ENCODE measurements at regions not wholly inside any gene's neighbourhood (a gene's known extent, or its start where the extent isn't known, plus 50 kb on each side); places are given as distances from the start of the nearest gene placed in this dataset.
"Not testable (repeated sequence)": the region's sequence is repeated elsewhere in the genome, so short reads cannot be mapped to it uniquely, and the experiment has no call there.

GRCh38 chr1:201639826-201640225 lies 100.9 kb downstream of the NAV1 start:
- DNase-seq: no peak

- no peak for DNase-seq
These were observed 101.7 kb downstream of the NAV1 start for GRCh38 chr1:201640624-201641023.

GRCh38 chr1:201641524-201642253 lies 102.8 kb downstream of the NAV1 start:
- no peak for DNase-seq

- no peak for DNase-seq
These were observed 104.8 kb downstream of the NAV1 start for GRCh38 chr1:201643835-201644104.

- DNase-seq: no peak
These were observed 105.3 kb downstream of the NAV1 start for GRCh38 chr1:201644197-201644596.

GRCh38 chr1:201645000-201645399 lies 106.1 kb downstream of the NAV1 start:
- not testable (repeated sequence) for DNase-seq

GRCh38 chr1:201645956-201646355 lies 107.0 kb downstream of the NAV1 start:
- DNase-seq: no peak

GRCh38 chr1:201646411-201647022 lies 107.6 kb downstream of the NAV1 start:
- no peak for DNase-seq

- DNase-seq: no peak
These were observed 108.2 kb downstream of the NAV1 start for GRCh38 chr1:201647094-201647493.

GRCh38 chr1:201647722-201648065 lies 108.8 kb downstream of the NAV1 start:
- no peak for DNase-seq

- peak; percentile 82 for DNase-seq
These were observed 109.4 kb downstream of the NAV1 start for GRCh38 chr1:201648066-201648906.

GRCh38 chr1:201648907-201649721 lies 110.2 kb downstream of the NAV1 start:
- no peak for DNase-seq

GRCh38 chr1:201649761-201650622 lies 111.1 kb downstream of the NAV1 start:
- peak; percentile 92 for DNase-seq

GRCh38 chr1:201650623-201650933 lies 111.7 kb downstream of the NAV1 start:
- no peak for DNase-seq

- DNase-seq: no peak
These were observed 113.3 kb downstream of the NAV1 start for GRCh38 chr1:201652181-201652580.

GRCh38 chr1:201653233-201653632 lies 114.3 kb downstream of the NAV1 start:
- DNase-seq: no peak

- no peak for DNase-seq
These were observed 115.0 kb downstream of the NAV1 start for GRCh38 chr1:201653883-201654282.

- no peak for DNase-seq
These were observed 116.3 kb downstream of the NAV1 start for GRCh38 chr1:201655243-201655642.

- no peak for DNase-seq
These were observed 117.0 kb downstream of the NAV1 start for GRCh38 chr1:201655910-201656309.

GRCh38 chr1:201656311-201657032 lies 117.5 kb downstream of the NAV1 start:
- peak; percentile 58 for DNase-seq

- DNase-seq: no peak
These were observed 120.6 kb downstream of the NAV1 start for GRCh38 chr1:201659572-201659971.

All from NCI-H1436 (cell line).